Skin epidermis (tissue), 12 donors: ENCODE measurements at regions not wholly inside any gene's neighbourhood (a gene's known extent, or its start where the extent isn't known, plus 50 kb on each side); places are given as distances from the start of the nearest gene placed in this dataset.
"Not testable (repeated sequence)": the region's sequence is repeated elsewhere in the genome, so short reads cannot be mapped to it uniquely, and the experiment has no call there.

Experiments
- H3K27ac ChIP-seq, 21 experiments: fragments of 200-600 bp; sonication (generic) in 11 of 21; one replicate each; pipeline ENCODE4 v1.5.0; 2020; ENCODE audit warnings: mild to moderate bottlenecking in 3 of 21, inconsistent platforms in 2 of 21, moderate library complexity in 2 of 21
- H3K4me3 ChIP-seq, 7 experiments: fragments of 200-600 bp; sonication (generic) in 2 of 7; one replicate each; pipeline ENCODE4 v1.5.0; 2020; ENCODE audit warnings: inconsistent platforms in 2 of 7, mild to moderate bottlenecking in 2 of 7, moderate library complexity in 1 of 7

DNA sequence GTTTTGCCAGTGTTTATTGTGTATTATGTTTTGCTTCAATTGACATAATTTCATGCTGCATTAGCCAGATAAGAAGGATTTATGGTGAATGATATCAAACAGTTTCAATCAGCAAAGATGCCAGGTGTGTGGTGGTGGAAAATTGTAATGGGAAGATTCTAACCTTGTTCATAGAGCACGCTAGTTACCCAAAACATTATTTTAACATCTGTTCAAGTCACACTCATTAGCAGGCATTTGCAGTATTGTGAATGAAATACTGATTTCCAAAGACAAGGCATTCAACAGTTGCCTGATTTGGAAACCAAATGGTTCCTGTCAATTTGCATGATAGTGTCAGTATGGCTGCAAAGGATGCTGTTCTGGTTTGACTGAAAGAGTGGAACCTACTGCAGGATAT lies 129.7 kb downstream of the EPC1 start:
- no peak overlapping the region for H3K4me3 ChIP-seq

DNA sequence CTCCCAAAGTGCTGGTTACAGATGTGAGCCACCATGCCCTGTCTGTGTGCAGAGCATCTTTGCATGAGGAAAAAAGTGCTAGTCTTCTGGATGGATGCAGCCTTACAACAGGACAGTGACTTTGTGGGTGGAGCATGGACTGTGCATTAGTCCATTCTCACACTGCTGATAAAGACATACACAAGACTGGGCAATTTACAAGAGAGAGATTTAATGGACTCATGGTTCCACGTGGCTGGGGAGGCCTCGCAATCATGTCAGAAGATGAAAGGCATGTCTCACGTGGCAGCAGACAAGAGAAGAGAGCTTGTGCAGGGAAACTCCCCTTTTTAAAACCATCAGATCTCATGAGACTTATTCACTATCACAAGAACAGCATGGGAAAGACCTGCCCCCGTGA lies 133.1 kb downstream of the EPC1 start:
- H3K4me3 ChIP-seq, H3K27ac ChIP-seq: not testable (repeated sequence)

More for the DNA sequence above, 129.7 kb downstream of the EPC1 start:
- no peak overlapping the region for H3K27ac ChIP-seq

- H3K27ac ChIP-seq, result no peak overlapping the region
Observed at GRCh38 chr10:32211046-32211363, 136.0 kb downstream of the EPC1 start.

DNA sequence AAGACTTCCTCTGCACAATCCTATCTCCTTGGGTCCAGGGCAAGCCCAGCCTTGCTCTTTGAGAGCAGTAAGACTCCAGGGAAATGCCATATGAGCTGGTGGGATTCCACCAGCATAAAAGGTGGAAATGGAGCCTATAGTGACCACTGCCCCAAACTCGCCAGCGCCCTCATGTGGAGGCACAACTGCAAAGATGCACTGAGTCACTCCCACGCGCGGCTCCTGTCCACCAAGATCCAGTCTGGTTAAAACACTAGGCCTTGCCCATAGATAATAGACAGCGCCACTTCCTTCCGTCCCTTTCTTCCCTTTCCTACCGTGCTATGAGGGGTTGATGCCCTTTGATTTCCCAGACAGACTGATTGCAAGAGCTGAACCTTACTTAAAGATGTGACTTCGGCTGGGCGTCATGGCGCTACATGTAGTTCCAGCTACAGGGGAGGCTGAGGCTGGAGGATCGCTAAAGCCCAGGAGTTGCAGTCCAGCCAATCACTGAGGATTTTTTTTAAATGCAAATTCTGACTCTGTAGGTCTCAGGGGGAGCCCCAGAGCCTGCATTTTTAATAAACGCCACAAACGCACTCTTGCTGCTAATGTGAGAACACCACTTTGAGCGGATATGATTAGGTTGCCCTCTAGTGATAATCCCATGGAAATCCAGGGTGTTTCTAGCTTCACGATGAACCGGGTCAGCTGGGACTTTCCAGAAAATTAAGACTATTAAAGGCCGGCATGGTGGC lies 136.5 kb downstream of the EPC1 start:
- Histone ChIP-seq H3K4me3 (no peak overlapping the region), H3K27ac (no peak overlapping the region)

More at GRCh38 chr10:32211046-32211363, 136.0 kb downstream of the EPC1 start:
- H3K4me3 ChIP-seq, result no peak overlapping the region

GRCh38 chr10:32208005-32208404 lies 139.0 kb downstream of the EPC1 start:
- H3K27ac ChIP-seq, H3K4me3 ChIP-seq: not testable (repeated sequence)

- Histone ChIP-seq H3K27ac (no peak overlapping the region), H3K4me3 (no peak overlapping the region)
Observed at GRCh38 chr10:32207544-32207943, 139.4 kb downstream of the EPC1 start.

DNA sequence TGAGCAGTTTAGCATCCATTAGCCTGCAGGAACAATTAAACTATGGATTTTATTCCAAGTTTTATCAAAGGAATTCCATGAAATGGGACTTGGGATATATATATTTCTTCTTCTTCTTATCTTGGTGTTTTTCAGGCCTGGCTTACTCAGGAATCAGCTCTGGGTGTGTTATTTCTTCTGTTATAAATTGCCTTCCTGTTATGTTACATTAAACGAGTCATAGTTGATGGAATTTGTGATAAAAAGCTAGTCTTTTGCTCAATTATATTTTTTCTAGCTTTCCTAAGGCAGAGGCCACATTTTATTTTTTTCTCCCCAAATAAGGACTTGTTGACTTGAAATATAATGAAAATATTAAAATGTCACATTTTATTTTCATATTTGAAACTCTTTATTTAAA lies 141.3 kb downstream of the EPC1 start:
- H3K4me3 ChIP-seq, result no peak overlapping the region
- H3K27ac ChIP-seq, result no peak overlapping the region

DNA sequence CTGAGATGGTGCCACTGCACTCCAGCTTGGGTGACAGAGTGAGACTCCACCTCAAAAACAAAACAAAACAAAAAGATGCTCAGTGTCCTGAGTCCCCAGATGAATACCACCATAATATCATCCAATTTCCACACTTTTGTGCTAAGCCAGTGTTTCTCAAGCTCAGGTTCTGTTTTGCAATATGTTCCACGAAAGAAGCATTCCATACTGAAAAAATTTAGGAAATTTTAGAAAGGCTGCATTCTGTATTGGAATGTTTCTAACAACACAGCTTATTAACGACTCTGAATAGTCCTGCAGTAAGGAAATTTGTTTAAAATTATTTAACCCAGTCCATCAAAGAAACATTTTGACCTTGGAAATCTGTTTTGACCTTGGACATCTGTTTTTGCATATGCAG lies 142.4 kb downstream of the EPC1 start:
- Histone ChIP-seq H3K27ac (no peak overlapping the region), H3K4me3 (no peak overlapping the region)

DNA sequence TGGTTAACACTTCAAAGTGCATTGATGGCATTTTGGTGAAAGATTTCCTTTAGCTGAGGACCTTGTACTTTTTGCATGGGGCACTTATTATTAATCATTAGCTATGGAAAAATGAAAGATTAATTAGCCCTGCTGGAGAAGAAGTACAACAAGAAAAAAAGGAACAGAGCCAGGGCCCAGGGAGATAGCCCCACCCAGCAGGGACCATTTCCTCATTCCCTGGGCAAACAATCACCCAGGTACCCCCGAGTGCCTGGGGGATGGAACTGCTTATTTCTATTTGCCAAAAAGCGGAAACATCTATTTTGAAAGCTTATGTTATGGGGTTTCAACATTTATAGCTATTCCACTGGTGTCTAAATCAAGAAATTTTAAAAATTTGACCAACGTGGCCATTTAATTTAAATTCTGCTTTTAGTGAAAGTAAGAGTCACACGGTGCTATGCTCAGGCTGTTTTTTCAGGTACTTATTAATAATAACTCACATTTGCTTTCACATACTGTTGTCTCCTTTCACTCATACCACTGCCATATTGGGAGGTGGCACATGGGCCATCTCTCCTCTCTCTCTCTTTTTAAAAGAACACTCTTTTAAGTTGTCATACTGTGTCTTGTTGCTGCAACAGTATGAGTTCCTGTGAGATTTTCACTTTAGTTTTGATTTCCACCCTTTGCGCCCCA lies 143.6 kb upstream of the KIF5B start:
- Histone ChIP-seq H3K27ac (no peak overlapping the region), H3K4me3 (no peak overlapping the region)

GRCh38 chr10:32197423-32197822 lies 141.2 kb upstream of the KIF5B start:
- H3K27ac ChIP-seq, result no peak overlapping the region

GRCh38 chr10:32190890-32191491 lies 134.8 kb upstream of the KIF5B start:
- Histone ChIP-seq H3K27ac (no peak overlapping the region), H3K4me3 (no peak overlapping the region)

More at GRCh38 chr10:32197423-32197822, 141.2 kb upstream of the KIF5B start:
- H3K4me3 ChIP-seq, result no peak overlapping the region

- Histone ChIP-seq H3K27ac (no peak overlapping the region), H3K4me3 (no peak overlapping the region)
Observed at GRCh38 chr10:32189400-32190084, 133.3 kb upstream of the KIF5B start.

DNA sequence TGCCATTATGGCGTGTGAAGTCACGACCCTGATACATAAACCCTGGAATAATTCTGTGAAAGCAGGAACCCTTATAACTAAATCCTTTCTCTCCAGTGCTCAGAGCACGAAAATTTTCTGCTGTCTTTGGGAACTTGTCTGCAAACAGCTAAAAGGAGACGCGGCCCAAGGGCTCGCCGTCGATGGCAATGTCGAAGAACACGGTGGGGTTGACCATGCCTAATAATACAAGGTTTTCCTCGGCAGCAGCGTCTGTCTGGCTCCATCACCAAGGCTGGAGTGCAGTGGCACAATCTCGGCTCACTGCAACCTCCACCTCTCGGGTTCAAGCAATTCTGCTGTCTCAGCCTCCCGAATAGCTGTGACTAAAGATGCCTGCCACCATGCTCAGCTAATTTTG lies 132.4 kb upstream of the KIF5B start:
- H3K27ac ChIP-seq, H3K4me3 ChIP-seq: not testable (repeated sequence)

- H3K4me3 ChIP-seq, result no peak overlapping the region
- H3K27ac ChIP-seq, result no peak overlapping the region
Observed at GRCh38 chr10:32187686-32188085, 131.5 kb upstream of the KIF5B start.

DNA sequence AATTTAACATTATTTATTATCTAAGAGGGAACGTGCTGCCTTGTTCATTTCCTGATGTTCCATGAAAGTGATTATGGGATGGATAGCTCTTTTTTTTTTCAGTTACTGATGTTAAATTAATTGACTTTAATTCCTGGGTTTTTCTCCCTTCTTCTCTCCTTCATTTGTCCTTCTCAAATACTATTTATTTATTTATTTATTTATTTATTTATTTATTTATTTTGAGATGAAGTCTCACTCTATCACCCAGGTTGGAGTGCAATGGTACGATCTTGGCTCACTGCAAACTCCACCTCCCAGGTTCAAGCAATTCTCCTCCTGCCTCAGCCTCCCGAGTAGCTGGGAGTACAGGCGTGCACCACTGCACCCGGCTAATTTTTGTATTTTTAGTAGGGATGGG lies 127.4 kb upstream of the KIF5B start:
- H3K4me3 ChIP-seq, result not testable (repeated sequence)

DNA sequence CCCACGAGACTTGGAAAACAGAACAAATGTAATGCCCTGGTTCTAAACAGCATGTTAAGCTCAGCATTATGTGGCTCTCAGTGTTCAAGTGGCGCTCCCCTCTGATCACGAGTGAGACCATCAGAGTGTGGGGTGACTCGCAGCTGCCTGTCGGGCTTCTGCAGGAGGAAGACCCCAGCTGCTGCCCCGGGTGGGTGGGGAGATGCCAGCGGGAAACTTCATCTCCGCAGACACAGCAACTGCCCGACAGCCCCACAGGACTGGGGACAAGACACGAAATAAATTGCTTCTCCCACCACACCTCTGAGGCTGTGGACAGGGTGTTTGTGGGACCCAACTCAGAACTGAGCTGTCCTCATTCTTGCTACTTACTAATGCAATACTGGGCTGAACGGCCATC lies 126.3 kb upstream of the KIF5B start:
- no peak overlapping the region for H3K27ac ChIP-seq
- H3K4me3 ChIP-seq, result no peak overlapping the region

More for the DNA sequence above, 127.4 kb upstream of the KIF5B start:
- H3K27ac ChIP-seq, result not testable (repeated sequence)

GRCh38 chr10:32180390-32181280 lies 124.4 kb upstream of the KIF5B start:
- H3K27ac ChIP-seq, result peak overlapping the region in 3 of 21 experiments; percentile 16 to 61 (median 24)
- H3K4me3 ChIP-seq, result no peak overlapping the region

DNA sequence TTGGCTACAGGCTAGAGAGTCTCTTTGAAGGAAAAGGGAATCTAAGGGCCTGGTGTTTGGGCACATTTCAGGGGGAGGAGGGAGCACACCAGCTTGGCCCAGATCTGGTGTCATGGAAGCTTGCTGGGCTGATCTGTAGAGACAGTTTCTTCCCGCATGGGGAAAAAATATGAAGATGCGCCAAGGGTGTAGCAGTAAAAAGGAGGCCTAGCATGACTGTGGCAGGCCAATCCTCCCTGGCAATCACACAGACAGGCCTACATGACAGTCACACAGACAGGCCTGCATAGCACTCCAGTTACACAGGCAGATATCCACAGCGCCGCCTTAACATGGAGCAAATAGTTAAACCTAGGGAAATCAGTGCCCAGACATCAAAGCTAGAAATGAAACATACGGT lies 123.6 kb upstream of the KIF5B start:
- H3K4me3 ChIP-seq, result no peak overlapping the region
- H3K27ac ChIP-seq, result peak overlapping the region in 3 of 21 experiments; percentile 16 to 61 (median 24)

GRCh38 chr10:32177594-32177993 lies 121.4 kb upstream of the KIF5B start:
- H3K4me3 ChIP-seq, H3K27ac ChIP-seq: not testable (repeated sequence)

DNA sequence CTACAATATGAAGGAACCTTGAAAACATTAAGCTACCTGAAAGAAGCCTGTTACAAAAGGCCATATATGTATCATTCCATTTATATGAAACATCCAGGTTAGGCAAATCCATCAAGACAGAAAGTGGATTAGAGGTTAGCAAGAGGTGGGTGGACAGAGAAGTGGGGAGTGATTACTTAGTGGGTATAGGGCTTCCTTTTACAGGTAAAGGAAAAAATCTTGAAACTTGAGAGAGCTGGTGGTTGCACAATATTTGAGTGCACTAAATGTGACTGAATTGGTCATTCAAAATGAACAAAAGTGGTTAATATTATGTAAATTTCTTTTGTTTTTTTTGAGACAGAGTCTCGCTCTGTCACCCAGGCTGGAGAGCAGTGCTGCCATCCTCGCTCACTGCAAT lies 119.4 kb upstream of the KIF5B start:
- Histone ChIP-seq H3K4me3 (no peak overlapping the region), H3K27ac (no peak overlapping the region)
